Mucosa of descending colon (tissue), 3 donors: ENCODE measurements at regions not wholly inside any gene's neighbourhood (a gene's known extent, or its start where the extent isn't known, plus 50 kb on each side); places are given as distances from the start of the nearest gene placed in this dataset.

Experiments
- ATAC-seq: fragments of 200-7000 bp; cut with Tn5 transposase; one replicate; pipeline ENCODE4 v1.9.1; 2020; ENCODE audit warnings: mild to moderate bottlenecking, moderate library complexity
- DNase-seq, 3 donors: peaks; one replicate each; pipeline ENCODE4 v3.0.0-alpha.2; 2020
- H3K36me3 ChIP-seq: fragments of 200-600 bp; one replicate; pipeline ENCODE4 v1.8.0; 2021; ENCODE audit warnings: low read depth, mild to moderate bottlenecking
- H3K4me1 ChIP-seq: fragments of 200-600 bp; one replicate; pipeline ENCODE4 v1.8.0; 2021; ENCODE audit warnings: low read depth, mild to moderate bottlenecking
- H3K4me3 ChIP-seq: fragments of 200-600 bp; one replicate; pipeline ENCODE4 v1.8.0; 2021; ENCODE audit warnings: mild to moderate bottlenecking
- H3K9me3 ChIP-seq: fragments of 200-600 bp; one replicate; pipeline ENCODE4 v1.8.0; 2021; ENCODE audit warnings: mild to moderate bottlenecking
- intact Hi-C, 2 donors: fragments of 100-400 bp; cut with DNase I in 1 of 2; cut with micrococcal nuclease in 1 of 2; formaldehyde crosslinking; loops; one replicate each; pipeline versions ENCODE4 v1.11.0 to v1.11.1; 2022; cut with DNase I, micrococcal nuclease
- TF ChIP-seq, protein P1 (sequence below): fragments of 200-600 bp; IDR thresholded peaks from one replicate; pipeline ENCODE4 v1.8.0; 2022; ENCODE audit warnings: antibody characterized with exemption, mild to moderate bottlenecking
- donor health status: DM: no; HTN: no; CAD: no; lungs with moderate emphysema.
- donor health status: DM: no; HTN: no; CAD: no.
- donor health status: DM: no; HTN: yes; CAD: no.

DNA sequence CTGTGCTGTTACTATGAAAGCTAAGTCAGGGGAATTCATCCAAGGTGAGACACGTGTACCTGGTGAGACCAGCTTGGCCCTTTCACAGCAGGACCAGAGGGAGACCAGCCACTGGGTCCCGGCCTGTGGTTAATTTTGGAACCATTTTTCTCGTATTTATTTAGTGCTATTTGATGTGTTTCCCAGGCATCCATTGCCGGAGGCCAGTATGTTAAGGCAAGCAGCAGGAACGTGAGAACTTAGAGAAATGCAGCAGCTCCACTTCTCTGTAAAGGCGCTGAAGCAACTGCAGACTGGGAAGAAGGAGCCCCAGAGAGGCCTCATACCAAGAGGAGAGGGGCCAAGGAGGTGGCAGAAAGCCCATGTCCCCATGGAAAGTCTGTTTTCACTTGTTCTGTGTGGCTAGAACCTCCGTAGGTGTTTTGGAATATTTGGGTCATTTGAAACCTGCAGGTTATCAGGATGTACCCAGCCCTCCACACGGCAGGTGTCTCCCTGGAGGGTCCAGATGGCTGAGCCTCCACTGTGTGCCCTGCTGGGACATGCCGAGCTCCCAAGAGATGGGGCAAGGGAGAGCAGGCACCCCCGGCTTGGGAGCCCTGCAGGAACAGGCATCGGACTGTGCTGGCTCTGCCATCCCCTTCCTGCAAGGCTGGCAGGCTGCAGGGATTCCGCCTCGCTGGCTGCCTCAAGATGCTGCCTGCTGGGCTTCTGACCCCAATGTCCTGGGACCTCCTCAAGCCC lies 256.0 kb upstream of the RAB6C start:
- ATAC-seq, result no peak
- TF ChIP-seq, protein P1, sequence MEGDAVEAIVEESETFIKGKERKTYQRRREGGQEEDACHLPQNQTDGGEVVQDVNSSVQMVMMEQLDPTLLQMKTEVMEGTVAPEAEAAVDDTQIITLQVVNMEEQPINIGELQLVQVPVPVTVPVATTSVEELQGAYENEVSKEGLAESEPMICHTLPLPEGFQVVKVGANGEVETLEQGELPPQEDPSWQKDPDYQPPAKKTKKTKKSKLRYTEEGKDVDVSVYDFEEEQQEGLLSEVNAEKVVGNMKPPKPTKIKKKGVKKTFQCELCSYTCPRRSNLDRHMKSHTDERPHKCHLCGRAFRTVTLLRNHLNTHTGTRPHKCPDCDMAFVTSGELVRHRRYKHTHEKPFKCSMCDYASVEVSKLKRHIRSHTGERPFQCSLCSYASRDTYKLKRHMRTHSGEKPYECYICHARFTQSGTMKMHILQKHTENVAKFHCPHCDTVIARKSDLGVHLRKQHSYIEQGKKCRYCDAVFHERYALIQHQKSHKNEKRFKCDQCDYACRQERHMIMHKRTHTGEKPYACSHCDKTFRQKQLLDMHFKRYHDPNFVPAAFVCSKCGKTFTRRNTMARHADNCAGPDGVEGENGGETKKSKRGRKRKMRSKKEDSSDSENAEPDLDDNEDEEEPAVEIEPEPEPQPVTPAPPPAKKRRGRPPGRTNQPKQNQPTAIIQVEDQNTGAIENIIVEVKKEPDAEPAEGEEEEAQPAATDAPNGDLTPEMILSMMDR, result no peak
- no peaks in the 10 kb centered on the region for H3K4me1 ChIP-seq

DNA sequence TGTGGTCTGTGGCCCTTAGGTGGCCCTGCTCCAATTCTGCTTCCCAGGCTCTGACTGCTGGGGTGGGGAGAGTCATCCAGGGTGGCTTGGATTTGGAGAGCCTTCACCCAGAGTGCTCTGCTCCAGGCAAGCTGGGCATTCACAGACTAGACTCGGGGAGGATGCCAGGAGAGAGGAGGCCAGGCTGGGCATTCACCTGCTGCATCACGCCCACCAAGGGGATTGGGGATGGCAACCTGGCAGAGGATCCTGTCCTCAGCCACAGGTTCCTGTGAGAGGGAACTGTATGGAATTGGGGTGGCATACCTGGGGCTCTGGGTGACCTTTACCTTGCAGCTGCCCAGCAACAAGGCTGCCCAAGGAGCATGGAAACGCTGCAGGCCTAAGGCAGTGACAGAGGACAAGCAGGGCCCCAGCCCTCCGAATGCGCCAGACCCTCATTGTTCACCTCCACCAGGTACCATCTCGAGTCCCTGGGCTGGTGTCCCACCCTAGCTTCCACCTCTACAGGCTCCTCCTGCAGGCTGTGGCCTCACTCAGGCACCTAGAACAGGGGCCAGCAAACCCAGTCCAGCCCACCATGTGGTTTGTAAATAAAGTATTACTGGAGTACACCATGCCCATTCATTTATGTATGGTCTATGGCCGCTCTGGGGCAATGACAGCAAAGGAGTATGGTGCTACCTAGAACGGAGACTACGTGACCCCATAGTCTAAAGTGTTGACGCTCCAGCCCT lies 255.3 kb upstream of the RAB6C start:
- H3K4me1 ChIP-seq, result no peaks in the 10 kb centered on the region
- H3K9me3 ChIP-seq, result no peaks in the 10 kb centered on the region
- TF ChIP-seq, protein P1, result no peak
- intact Hi-C loops, result no loop called here
- ATAC-seq (no peak), DNase-seq (no peak)
- no peaks in the 10 kb centered on the region for H3K36me3 ChIP-seq
- no peak overlapping the region for H3K4me3 ChIP-seq

More for the DNA sequence above, 256.0 kb upstream of the RAB6C start:
- no peaks in the 10 kb centered on the region for H3K9me3 ChIP-seq
- intact Hi-C loops, result no loop called here
- H3K4me3 ChIP-seq, result no peak overlapping the region
- H3K36me3 ChIP-seq, result no peaks in the 10 kb centered on the region
- DNase-seq, result no peak

GRCh38 chr2:129726216-129726615 lies 253.2 kb upstream of the RAB6C start:
- TF ChIP-seq, protein P1, result no peak
- H3K4me3 ChIP-seq, result no peak overlapping the region
- DNase-seq (no peak), ATAC-seq (peak; percentile 24)
- H3K4me1 ChIP-seq, result no peaks in the 10 kb centered on the region
- intact Hi-C loops, result no loop called here
- H3K9me3 ChIP-seq, result no peaks in the 10 kb centered on the region
- no peaks in the 10 kb centered on the region for H3K36me3 ChIP-seq

DNA sequence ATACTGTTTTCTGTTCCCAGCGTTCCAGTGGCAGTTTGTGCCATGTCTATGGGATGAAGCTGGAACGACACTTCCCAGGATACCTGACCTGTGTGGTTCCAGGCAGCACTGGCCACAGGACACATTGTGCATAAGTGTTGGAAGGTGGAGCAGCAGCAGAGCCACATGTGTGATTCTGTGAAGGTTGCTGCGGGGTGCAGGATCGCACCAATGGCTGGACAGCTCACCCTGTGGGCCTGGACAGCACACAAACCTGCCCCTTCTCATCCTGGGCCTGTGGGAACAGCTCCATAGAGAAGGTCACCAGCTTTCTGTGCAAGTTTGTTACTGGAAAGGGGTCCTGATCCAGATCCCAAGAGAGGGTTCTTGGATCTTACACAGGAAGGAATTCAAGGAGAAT lies 252.2 kb upstream of the RAB6C start:
- TF ChIP-seq, protein P1, result no peak
- Histone ChIP-seq H3K9me3 (no peaks in the 10 kb centered on the region), H3K4me1 (no peaks in the 10 kb centered on the region), H3K36me3 (no peaks in the 10 kb centered on the region), H3K4me3 (no peak overlapping the region)
- intact Hi-C loops, result no loop called here
- ATAC-seq (no peak), DNase-seq (no peak)

- H3K4me3 ChIP-seq, result no peak overlapping the region
- DNase-seq (no peak), ATAC-seq (no peak)
- TF ChIP-seq, protein P1, result no peak
- H3K9me3 ChIP-seq, result no peaks in the 10 kb centered on the region
- H3K4me1 ChIP-seq, result no peaks in the 10 kb centered on the region
- no peaks in the 10 kb centered on the region for H3K36me3 ChIP-seq
- intact Hi-C loops, result no loop called here
Measured at GRCh38 chr2:129728035-129728972, 251.2 kb upstream of the RAB6C start.
